Endodermal cell (in vitro differentiated cells): ENCODE measurements at regions not wholly inside any gene's neighbourhood (a gene's known extent, or its start where the extent isn't known, plus 50 kb on each side); places are given as distances from the start of the nearest gene placed in this dataset.
A peak's percentile ranks its signal among the peaks of the same experiment; 100 is the strongest.

Experiments
- DNase-seq: peaks from one replicate; pipeline ENCODE4 v3.0.0-alpha.2; 2017
- H3K27ac ChIP-seq: 2 replicates; pipeline ENCODE4 v1.5.1; 2013; ENCODE audit warnings: mild to moderate bottlenecking, low read depth, low read length, moderate library complexity
- H3K27me3 ChIP-seq: 2 replicates; pipeline ENCODE4 v1.6.1; 2013; ENCODE audit warnings: mild to moderate bottlenecking, low read length, moderate library complexity; ENCODE audit not compliant: insufficient read depth, control insufficient read depth, poor library complexity, severe bottlenecking
- H3K36me3 ChIP-seq: 2 replicates; pipeline ENCODE4 v1.7.0; 2013; ENCODE audit warnings: mild to moderate bottlenecking, low read length, moderate library complexity; ENCODE audit not compliant: control insufficient read depth, insufficient read depth
- H3K4me1 ChIP-seq: one replicate; pipeline ENCODE4 v1.7.0; 2013; ENCODE audit warnings: low read length; ENCODE audit not compliant: control insufficient read depth, insufficient read depth
- H3K4me3 ChIP-seq: 2 replicates; pipeline ENCODE4 v1.5.1; 2013; ENCODE audit warnings: mild to moderate bottlenecking, low read length, moderate library complexity
- H3K9ac ChIP-seq: 2 replicates; pipeline ENCODE4 v1.6.1; 2013; ENCODE audit warnings: mild to moderate bottlenecking, low read length, moderate library complexity; ENCODE audit not compliant: poor library complexity, severe bottlenecking; ENCODE audit errors: extremely low read depth
- H3K9me3 ChIP-seq: 2 replicates; pipeline ENCODE4 v1.6.1; 2013; ENCODE audit warnings: mild to moderate bottlenecking, low read length, moderate library complexity; ENCODE audit not compliant: control insufficient read depth
- H3K27ac Mint-ChIP-seq: 2 replicates; pipeline ENCODE4 v1.8.0; 2020; ENCODE audit warnings: mixed read lengths
- H3K27me3 Mint-ChIP-seq: 2 replicates; pipeline ENCODE4 v1.8.0; 2021; ENCODE audit warnings: mild to moderate bottlenecking, mixed read lengths; ENCODE audit not compliant: insufficient read depth
- H3K36me3 Mint-ChIP-seq: 2 replicates; pipeline ENCODE4 v1.8.0; 2020; ENCODE audit warnings: low read depth, mixed read lengths
- H3K4me1 Mint-ChIP-seq: 2 replicates; pipeline ENCODE4 v1.8.0; 2020; ENCODE audit warnings: mixed read lengths
- H3K4me3 Mint-ChIP-seq: 2 replicates; pipeline ENCODE4 v1.8.0; 2020; ENCODE audit warnings: mild to moderate bottlenecking, moderate library complexity, mixed read lengths
- H3K9me3 Mint-ChIP-seq: 2 replicates; pipeline ENCODE4 v1.8.0; 2020; ENCODE audit warnings: mild to moderate bottlenecking, mixed read lengths
- CTCF ChIP-seq: fragments of 200-600 bp; sonication (generic); conservative IDR thresholded peaks from 2 replicates; pipeline ENCODE4 v1.5.0; 2021; ENCODE audit warnings: antibody characterized with exemption, mild to moderate bottlenecking
- WGBS, 2 experiments: methylation state at CpG; one replicate each; pipeline versions ENCODE4 v1.1.5 to v1.1.7; 2013; ENCODE audit warnings: missing lambda C conversion rate in 2 of 2, mixed read lengths in 1 of 2; ENCODE audit not compliant: insufficient coverage in 1 of 2, insufficient read length in 1 of 2; 5-methylcytosine and 5-hydroxymethylcytosine counted together

GRCh38 chr4:180541678-180542077 is 1701.5 kb upstream of the TENM3 start:
- no peak overlapping the region for H3K4me3 ChIP-seq
- no peak overlapping the region for H3K27ac Mint-ChIP-seq

GRCh38 chr4:180542445-180543100 is 1700.6 kb upstream of the TENM3 start:
- Mint-ChIP-seq H3K36me3 (no peaks in the 10 kb centered on the region), H3K4me3 (no peak overlapping the region), H3K27ac (no peak overlapping the region), H3K9me3 (no peaks in the 10 kb centered on the region), H3K4me1 (peaks cover 4% of the 10 kb centered on the region), H3K27me3 (no peaks in the 10 kb centered on the region)
- H3K9me3 ChIP-seq: no peaks in the 10 kb centered on the region
- H3K27ac ChIP-seq: no peak overlapping the region
- 47 to 74% methylated on average over 3 to 5 of the region's 5 CpGs for WGBS, 2 experiments
- H3K4me1 ChIP-seq: no peaks in the 10 kb centered on the region
- TF ChIP-seq CTCF: no peak
- no peak overlapping the region for H3K9ac ChIP-seq
- DNase-seq: no peak
- H3K4me3 ChIP-seq: no peak overlapping the region
- no peaks in the 10 kb centered on the region for H3K27me3 ChIP-seq
- H3K36me3 ChIP-seq: no peaks in the 10 kb centered on the region

More at GRCh38 chr4:180541678-180542077, 1701.5 kb upstream of the TENM3 start:
- no peaks in the 10 kb centered on the region for H3K4me1 ChIP-seq
- Mint-ChIP-seq H3K36me3 (no peaks in the 10 kb centered on the region), H3K9me3 (no peaks in the 10 kb centered on the region), H3K4me3 (no peak overlapping the region), H3K27me3 (no peaks in the 10 kb centered on the region), H3K4me1 (no peaks in the 10 kb centered on the region)
- no peaks in the 10 kb centered on the region for H3K9me3 ChIP-seq
- H3K27ac ChIP-seq: no peak overlapping the region
- no peak for DNase-seq
- H3K27me3 ChIP-seq: no peaks in the 10 kb centered on the region
- no peak for TF ChIP-seq CTCF
- H3K36me3 ChIP-seq: no peaks in the 10 kb centered on the region
- no peak overlapping the region for H3K9ac ChIP-seq

- Histone ChIP-seq H3K36me3 (no peaks in the 10 kb centered on the region), H3K27ac (no peak overlapping the region), H3K4me1 (no peaks in the 10 kb centered on the region), H3K27me3 (no peaks in the 10 kb centered on the region), H3K4me3 (no peak overlapping the region), H3K9me3 (peaks cover 17% of the 10 kb centered on the region), H3K9ac (no peak overlapping the region)
- peaks cover 10% of the 10 kb centered on the region for H3K9me3 Mint-ChIP-seq
- TF ChIP-seq CTCF: peak; percentile 49
- H3K27ac Mint-ChIP-seq: no peak overlapping the region
- DNase-seq: no peak
- no peaks in the 10 kb centered on the region for H3K27me3 Mint-ChIP-seq
- H3K36me3 Mint-ChIP-seq: no peaks in the 10 kb centered on the region
- no peak overlapping the region for H3K4me3 Mint-ChIP-seq
- peaks cover 4% of the 10 kb centered on the region for H3K4me1 Mint-ChIP-seq
- 96 to 100% methylated on average over 6 of the region's 6 CpGs for WGBS, 2 experiments
Measured at GRCh38 chr4:180550106-180550505, 1693.1 kb upstream of the TENM3 start.
